GM18502 (cell line): ENCODE measurements at regions not wholly inside any gene's neighbourhood (a gene's known extent, or its start where the extent isn't known, plus 50 kb on each side); places are given as distances from the start of the nearest gene placed in this dataset.

ENCODE experiments used
- ATAC-seq: cut with Tn5 transposase; IDR thresholded peaks from one replicate; pipeline ENCODE4 v1.9.1; 2021; ENCODE audit warnings: mild to moderate bottlenecking; ENCODE audit not compliant: unreplicated experiment, poor library complexity

DNA sequence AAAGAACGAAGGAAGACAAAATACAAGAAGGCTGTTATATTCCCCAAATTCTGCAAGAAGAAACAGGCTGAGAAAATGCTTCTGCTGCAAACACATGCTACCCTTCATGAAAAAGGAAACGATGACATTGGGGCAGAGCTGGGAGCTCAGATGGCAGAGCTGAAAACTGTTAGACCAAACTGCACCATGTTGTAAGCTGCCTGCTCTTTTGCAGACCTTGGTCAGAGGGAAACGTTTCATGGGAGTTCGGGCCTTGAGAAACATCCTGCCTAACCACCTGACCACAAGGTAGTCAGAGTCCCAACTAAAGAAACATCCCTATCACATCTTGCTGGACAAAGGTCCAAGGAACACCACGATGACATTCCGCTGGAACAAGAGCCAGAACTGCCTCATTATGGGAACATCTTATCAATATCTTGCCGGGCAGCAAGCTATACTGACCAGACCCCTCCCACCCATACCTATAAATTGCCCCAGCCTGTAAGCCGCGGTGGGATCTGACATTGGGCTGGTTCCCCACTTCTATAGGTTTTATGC lies 110.7 kb upstream of the CTSC start:
- no peak for ATAC-seq

DNA sequence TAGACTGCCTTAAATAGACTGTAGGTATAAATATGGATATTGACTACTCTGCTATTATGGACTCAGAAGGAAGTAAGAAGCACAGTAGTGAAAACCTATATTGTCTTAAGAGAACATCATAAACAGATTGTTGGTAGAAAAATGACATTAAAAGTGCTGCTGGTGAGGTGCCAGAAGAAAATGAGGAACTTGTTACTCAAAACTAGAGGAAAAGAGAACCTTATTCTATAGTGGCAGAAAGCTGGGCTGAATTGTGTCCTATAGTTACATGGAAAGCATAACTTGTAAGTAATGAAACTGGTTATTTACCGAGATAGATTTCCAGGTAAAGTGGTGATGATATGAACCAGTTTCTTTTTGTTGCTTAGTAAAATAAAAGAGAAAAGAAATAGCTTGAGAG lies 109.7 kb upstream of the CTSC start:
- ATAC-seq: no peak

DNA sequence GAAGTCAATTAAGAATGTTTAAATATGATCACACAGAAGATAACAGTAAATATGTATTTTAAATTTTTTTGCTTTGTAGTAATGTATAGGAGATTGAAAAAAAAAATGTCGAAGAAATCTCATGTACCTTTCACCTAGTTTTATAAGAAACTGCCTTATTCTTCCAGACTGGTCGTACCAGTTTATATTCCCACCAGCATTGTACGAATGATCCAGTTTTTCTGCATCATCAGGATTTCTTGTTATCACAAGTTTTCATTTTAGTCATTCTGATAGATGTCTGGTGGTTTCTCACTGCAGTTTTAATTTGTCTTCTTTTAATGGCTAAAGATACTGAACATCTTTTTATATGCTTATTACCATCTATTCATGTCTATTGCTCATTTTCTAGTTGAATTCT lies 101.8 kb upstream of the CTSC start:
- ATAC-seq: no peak

DNA sequence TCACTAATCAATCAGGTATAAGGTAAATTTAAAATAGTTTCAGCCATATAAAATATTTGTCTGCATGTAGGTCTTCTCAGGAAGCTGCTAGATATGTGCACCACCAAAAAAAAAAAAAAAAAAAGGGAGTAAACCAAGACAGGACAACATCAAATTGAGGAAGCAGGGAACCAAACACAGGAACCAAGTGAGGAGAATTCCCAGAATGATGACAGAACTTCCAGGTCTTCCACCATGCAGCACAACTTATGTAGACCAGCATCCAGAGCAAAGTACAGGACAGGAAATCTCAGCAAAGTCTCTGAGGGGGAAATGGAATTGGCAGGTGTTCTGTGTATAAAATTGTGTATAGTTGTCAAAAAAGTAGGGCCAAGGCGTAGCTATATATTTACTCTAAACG lies 101.2 kb upstream of the CTSC start:
- no peak for ATAC-seq

DNA sequence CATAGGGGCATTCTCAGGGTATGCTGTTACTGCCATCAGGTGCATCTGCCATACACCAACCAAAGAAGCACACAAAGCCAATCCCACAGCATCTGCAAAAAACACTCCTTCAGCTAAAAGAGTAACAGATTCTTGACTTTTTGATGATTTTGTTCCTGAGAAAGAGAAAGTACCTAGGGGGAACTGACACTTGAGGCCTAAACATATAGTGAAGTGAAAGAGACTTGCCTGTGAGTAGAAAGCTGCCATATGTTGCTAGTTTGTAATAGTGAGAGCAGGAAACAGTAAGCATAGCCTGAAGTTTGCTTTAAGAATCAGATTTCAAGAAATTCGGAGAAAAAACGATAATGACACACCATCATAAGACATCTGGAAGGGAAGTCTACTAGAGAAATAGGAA lies 97.9 kb upstream of the CTSC start:
- peak; percentile 98 for ATAC-seq

DNA sequence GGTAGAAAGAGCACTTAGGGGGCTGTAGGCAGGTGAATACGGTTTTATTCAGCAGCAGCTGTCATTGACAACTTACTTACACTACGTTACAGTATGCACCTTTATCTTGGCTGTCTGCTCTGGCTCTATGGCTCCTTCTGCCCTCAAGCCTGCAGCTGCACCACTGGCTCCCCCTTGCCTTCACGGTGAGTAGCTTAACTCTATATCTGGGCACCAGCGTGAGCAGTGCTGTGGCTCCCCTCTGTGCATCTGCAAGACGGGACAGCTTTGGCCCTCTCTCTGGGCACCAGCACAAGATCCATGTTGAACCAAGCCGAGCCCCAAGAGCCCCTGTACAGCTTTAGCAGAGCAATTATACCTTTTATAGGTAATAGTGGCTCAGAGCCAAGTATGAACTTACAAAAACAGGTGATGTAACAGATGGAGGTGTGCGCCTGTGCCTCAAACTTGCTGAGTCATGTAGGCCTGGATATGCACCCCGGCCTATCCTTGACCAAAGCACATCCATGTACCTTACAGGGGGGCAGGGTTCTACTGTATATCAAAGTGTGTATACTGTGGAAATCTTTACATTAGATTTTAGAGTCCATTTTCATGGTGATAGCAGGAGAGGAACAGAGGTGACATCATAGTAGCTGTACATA lies 96.9 kb upstream of the CTSC start:
- ATAC-seq: no peak

DNA sequence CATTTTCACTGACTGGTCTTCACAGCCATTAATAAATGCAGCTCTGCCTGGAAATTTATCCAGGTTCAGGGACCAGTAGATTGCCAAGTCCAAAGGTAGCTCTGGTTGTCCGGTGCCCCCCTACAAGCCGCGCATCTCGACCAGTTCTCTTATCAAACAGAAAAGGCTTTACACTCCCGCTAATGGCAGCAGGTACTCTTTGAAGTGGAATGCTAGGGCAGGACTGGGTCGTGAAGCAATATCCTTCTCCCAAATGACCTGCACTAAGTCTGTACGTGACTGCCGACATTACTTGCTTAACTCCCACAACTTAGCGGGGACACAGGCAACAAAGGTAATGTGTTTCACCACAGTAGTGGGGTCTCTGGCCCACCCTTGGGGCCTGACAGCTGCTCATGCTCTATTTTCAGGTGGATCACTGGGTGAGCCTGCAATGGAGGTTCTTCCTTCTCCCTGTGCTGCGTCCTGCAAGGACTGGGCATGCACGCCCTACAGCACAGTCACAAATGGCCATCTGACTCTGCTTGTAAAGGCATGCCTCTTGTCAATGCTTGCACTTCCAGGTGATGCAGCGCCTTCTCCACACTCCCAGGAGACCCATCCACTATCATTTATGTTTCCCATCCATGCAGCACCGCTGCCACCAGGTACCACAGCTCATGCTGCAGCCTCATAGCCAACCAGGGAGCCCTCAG lies 96.1 kb upstream of the CTSC start:
- no peak for ATAC-seq

DNA sequence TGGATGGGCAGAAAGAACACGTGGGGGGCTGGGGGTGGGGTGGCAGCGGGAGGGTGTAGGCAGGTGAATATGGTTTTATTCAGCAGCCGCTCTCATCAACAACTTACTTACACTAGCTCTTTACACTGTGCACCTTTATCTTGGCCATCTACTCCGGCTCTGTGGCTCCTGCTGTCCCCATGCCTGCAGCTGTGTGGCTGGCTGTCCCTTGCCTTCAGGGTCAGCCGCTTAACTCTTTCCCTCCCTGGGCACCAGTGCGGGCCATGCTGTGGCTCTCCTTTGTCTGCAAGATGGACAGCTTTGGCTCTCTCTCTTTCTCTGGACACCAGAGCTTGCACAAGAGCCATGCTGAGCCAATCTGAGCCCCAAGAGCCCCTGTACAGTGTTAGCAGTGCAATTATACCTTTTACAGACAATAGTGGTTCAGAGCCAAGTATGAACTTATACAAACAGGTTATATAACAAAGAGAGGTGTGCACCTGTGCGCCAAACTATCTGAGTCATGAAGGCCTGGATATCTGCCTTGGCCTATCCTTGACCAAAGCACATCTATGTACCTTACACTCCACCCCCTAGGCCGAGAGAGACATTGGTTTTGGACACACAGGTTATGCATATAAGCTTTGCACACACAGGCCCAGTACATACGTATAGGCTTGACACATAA lies 94.3 kb upstream of the CTSC start:
- ATAC-seq: no peak

DNA sequence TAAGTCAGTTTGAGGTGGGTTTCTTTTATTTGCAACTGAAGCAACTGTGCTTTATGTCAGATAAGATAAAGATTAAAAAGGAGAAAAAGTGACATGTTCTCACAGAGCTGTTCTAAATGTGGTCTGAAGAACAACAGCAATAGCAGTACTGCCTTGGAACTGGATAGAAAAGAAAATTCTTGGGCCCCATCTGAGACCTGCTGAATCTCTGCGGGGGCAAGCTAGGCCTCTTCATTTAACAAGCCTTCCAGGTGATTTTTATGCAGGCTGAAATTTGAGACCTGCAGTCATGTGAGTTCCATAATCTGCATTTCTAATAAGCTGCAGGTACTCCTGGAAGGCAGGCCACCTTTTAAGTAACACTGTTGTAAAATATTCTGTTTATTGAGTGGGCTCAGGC lies 91.4 kb upstream of the CTSC start:
- ATAC-seq: no peak

DNA sequence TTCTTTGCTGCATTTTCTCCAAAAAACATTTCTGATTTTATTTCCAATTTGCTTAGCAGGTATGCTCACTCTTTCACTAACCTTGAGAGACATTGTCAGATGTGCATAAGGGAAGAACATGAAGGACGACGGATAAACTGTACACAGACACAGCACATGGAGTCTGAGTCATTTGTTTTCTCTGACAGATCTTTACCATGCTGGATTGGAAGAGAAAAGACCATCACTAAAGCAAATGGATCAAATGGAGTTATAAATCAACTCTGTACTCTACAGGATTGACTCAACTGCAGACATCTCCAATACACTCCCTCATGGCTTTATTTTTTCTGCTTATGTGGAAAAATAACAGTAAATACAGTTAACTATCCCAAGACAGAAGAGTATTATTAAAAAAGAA lies 90.2 kb upstream of the CTSC start:
- no peak for ATAC-seq

DNA sequence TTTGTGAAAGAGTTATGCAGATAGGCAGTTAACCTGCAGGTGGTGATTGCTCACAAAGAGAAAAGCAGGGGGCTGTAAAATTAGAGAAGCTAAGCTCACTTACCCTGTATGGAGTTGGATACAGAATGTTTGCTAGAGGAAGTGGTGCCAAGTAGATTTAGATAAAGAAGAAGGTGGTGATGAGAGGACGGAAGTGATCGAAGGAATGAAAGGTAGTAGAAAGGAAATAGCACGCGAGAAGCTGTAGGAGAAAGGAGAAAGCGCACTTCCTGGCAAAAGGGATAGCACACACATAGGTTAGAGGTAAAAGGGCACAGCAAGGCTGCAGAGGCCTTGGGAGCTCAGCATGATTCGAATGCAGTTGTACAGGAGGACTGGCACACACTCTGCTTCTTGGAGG lies 87.3 kb upstream of the CTSC start:
- ATAC-seq: no peak

DNA sequence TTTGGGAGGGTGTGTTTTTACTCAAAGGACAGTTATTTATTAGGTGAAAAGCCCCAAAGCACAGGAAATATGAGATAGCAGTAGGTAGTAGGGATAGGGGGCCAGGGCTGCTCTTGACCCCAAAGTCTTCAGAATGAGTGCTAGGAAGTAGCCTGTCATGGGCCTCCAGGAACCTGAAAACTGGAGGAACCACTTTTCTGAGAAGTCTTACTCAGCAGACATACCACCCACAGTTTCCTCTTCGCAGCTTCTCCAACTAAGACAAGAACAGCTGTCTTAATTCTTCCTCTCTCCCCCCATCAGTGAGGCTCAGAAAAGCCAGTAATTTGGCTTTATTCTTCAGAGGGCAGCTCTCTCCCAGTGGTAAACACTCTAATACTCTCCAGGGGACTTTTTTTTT lies 84.0 kb upstream of the CTSC start:
- peak; percentile 86 for ATAC-seq

DNA sequence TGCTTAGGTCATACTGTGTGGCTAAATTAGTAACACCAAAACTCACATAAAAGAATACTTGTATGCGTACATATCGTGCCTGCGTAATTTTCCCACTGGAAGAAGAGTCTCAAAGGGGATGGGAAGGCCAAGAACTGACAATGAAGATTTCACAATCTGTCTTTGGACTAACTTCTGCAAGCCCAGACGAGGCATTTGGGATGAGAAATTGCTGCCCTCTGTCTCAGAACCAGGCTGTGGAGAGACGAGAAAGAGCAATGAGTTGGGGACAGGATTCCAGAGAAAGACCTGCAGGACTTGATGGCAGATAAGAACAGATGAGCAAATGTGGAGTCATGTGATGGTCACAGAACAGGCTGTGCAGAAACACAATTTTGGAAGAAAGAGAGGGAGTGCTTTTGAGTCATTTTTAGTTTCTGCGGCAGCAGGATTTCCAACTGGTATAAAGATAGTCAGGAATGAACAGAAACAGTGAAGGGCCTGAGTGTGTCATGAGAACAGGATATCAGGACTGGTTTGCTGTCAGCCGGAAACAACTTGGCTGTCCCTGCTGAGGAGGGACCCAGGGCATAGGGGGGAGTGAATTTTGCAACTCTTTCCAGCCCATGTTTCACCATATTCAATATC lies 82.7 kb upstream of the CTSC start:
- ATAC-seq: no peak

DNA sequence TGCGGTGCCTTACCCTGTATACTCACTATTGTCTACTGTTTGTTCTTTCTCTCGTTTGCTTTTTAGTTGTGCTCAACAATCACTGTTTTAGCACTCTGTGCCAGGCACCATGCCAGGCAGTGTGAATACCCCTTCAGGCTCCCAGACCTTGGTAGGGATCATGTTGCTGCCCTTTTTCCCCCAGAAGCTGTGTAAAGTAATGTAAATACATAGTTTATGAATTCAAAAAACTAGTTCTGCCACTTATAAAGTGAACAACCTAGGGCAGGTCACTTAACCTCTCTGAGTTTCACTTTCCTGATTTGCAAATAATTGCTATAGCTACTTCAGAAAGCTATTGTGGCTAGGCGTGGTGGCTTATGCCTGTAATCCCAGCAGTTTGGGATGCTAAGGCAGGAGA lies 81.0 kb upstream of the CTSC start:
- no peak for ATAC-seq

DNA sequence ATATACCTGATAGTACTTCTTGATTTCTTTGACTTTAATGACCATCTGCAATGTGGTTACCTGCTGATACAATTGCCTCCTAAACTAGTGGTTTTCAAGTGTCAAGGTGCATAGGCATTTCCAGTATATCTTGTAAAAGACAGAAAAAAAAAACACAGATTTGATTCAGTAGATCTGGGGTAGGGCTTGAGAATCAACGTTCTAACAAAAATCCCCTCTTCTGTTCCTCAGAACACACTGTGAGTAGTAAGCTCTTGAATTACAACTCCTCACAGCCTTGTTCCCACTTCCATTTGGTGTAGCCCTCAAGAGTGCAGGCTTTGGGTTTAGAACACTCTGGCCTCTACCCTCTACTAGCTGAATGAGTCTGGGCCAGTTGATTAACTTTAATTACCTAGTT lies 78.0 kb upstream of the CTSC start:
- no peak for ATAC-seq

DNA sequence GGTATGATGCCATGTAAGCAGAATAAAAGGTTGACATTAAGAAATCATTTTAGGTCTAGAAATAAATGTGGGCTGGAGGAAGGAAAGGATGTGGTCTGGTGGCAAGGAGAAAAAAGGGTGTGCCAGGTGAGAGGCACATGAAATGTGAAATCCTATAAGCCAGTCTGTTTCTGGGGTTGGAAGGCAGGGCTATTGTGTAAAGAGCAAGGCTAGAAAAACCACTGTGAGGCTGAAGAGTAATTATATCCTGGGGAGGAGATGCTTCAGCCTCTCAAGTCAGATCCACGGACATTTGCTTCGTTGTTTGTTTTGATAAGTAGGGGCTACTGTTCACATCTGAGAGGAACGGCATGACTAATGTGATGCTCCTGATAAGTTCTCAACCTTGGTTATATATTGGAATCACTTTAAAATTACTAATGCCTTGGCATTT lies 77.5 kb upstream of the CTSC start:
- peak; percentile 42 for ATAC-seq

DNA sequence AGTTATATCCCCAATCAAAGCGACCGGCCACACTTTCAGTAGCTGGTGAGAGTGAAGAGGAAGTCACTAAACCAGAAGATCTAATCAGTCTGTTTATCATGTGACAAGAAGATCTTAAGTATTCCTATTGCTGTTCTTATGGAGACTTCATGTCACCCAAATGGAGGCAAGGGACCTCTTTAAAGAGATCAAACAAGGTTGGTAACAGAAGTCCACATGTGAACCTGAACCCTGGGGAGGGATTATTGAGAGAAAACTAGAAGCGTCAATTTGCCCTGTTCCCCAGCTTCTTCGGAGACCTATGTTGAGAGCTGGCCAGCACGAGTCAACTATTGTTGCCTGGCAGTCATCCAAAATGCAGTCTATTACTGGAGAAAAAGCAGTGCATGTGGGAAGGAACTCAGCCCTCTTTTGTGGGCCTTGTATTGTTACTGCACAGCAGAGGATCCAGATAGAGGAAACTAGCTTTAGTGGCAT lies 76.9 kb upstream of the CTSC start:
- ATAC-seq: peak; percentile 71

DNA sequence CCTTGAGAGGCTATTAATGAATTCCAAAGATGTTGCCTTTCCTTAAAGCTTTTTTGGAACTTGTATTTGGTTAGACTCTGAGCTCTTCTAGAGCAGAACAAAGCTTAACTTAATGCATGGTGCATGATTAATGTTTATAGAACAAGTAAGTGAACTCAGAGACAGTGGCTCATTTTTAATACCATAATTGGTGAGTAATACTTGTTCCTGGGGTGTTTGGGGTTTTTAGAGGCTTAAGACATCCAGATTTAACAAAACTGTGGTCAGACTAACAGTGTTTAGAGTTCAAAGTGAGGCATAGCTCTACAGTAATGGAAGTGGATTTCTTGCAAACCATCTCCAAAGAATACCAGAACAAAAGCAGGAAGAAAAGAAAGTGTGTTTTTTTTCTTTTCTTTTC lies 73.7 kb upstream of the CTSC start:
- ATAC-seq: no peak

DNA sequence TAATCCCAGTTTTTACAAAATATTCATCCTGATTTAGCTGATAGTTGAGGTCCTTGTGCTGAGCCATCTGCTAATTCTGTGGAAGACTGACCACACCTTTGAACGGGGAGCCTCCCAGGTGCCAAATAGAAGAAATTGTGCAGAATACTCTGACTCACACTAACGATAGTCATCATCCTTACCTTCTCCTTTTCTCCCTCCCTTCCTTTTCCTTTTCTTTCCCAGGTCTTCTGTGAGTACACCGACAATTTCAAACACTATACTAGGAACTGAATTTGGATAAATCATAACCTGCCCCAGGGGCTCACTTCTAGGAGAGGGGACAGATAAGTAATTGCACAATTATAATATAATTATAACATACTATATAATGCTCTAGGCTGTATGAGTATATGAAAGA lies 73.1 kb upstream of the CTSC start:
- ATAC-seq: no peak

DNA sequence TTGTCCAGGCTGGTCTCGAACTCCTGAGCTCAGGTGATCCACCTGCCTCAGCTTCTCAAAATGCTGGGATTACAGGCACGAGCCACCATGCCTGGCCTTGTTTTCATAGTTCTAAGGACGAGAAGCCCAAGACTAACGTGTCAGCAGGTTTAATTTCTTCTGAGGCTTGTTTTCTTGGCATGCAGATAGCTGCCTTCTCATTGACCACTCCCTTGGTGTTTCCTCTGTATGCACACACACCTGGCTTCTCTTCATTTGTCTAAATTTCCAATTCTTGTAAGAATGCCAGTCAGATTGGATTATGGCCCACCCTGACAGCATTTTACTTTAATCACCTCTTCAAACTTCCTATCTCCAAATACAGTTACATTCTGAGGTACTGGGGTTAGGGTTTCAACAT lies 72.5 kb upstream of the CTSC start:
- no peak for ATAC-seq

DNA sequence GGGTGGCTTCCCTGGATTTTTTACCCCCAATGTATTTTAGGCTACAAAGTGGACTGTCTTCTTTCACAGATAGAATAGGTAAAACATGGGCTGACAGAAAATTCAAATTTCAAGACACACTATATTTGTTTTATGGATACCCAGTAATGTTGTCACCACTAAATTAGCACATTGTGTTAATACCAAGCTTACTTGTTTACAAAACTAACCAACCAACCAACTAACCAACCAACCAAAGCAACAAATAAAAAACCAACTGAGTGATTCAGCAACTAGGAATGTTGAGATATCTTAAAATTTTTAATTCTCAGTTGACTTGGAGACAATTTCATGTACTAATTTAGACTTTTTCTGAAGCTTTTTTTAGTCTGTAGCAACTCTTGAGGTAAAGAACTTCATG lies 69.3 kb upstream of the CTSC start:
- no peak for ATAC-seq
